ENCODE measurements at regions not wholly inside any gene's neighbourhood (a gene's known extent, or its start where the extent isn't known, plus 50 kb on each side); places are given as distances from the start of the nearest gene placed in this dataset.
A peak's percentile ranks its signal among the peaks of the same experiment; 100 is the strongest.
"Not testable (repeated sequence)": the region's sequence is repeated elsewhere in the genome, so short reads cannot be mapped to it uniquely, and the experiment has no call there.

GRCh38 chrX:1109580-1110119 lies 102.8 kb downstream of the CRLF2 start:
- Histone ChIP-seq H3K9me3 (no peaks in the 10 kb centered on the region), H3K4me1 (no peaks in the 10 kb centered on the region), H3K4me3 (no peak overlapping the region), H3K27me3 (no peaks in the 10 kb centered on the region), H3K27ac (no peak overlapping the region), H3K36me3 (no peaks in the 10 kb centered on the region)
- DNase-seq: no peak
- ATAC-seq: no peak
- TF ChIP-seq POLR2A (IDR thresholded peaks at IDR 0.05): no peak
- intact Hi-C loops (cut with DNase I): no loop called here
- WGBS (ENCODE audit: insufficient coverage, low coverage, low lambda C conversion rate, missing lambda C conversion rate): 79% methylated on average over 4 of the region's 5 CpGs

DNA sequence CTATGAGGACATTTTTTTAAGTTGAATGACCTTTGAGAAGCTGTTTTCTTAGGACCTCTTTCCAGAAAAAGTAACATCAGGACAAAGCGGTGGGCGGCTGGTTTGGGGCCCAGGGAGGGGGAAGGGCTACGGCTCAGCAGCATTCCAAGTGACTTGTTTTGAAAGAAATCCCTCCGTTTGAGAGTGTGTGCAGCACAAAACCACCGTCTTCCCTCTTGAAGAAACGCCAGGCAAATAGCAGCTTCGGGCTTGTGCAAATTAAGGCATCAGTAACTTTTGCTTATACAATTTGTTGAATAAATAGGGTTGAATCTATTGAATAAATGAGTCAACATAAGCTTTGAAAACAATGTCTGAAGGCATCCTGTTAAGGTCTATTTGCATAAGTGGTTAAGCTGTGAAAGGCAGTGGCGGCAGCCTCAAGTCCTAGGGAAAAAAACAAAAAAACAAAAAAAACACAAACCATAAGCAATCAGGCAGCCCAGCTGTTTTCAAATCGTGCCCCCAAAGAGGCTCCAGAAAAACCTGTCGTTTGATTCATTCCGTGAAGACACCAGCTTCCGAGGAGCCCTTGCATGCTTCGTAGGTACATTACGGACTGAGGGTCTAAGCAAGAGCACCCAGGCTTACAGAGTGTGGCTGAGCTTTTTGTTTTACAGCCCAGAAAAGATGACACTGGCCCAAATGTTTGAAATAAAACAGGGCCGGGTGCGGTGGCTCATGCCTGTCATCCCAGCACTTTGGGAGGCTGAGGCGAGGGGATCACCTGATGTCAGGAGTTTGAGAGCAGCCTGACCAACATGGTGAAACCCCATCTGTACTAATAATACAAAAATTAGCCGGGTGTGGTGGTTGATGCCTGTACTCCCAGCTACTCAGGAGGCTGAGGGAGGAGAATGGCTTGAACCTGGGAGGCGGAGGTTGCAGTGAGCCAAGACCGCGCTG lies 103.7 kb downstream of the CRLF2 start:
- WGBS (ENCODE audit: insufficient coverage, low coverage, low lambda C conversion rate, missing lambda C conversion rate): 16% methylated on average over 21 of the region's 21 CpGs
- no peaks in the 10 kb centered on the region for H3K36me3 ChIP-seq
- DNase-seq (no peak), ATAC-seq (no peak)
- H3K9me3 ChIP-seq: no peaks in the 10 kb centered on the region
- TF ChIP-seq, protein P1, sequence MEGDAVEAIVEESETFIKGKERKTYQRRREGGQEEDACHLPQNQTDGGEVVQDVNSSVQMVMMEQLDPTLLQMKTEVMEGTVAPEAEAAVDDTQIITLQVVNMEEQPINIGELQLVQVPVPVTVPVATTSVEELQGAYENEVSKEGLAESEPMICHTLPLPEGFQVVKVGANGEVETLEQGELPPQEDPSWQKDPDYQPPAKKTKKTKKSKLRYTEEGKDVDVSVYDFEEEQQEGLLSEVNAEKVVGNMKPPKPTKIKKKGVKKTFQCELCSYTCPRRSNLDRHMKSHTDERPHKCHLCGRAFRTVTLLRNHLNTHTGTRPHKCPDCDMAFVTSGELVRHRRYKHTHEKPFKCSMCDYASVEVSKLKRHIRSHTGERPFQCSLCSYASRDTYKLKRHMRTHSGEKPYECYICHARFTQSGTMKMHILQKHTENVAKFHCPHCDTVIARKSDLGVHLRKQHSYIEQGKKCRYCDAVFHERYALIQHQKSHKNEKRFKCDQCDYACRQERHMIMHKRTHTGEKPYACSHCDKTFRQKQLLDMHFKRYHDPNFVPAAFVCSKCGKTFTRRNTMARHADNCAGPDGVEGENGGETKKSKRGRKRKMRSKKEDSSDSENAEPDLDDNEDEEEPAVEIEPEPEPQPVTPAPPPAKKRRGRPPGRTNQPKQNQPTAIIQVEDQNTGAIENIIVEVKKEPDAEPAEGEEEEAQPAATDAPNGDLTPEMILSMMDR (IDR thresholded peaks at IDR 0.05): no peak
- no peak for TF ChIP-seq POLR2A (IDR thresholded peaks at IDR 0.05)
- no peaks in the 10 kb centered on the region for H3K4me1 ChIP-seq
- intact Hi-C loops (cut with DNase I): no loop called here
- H3K4me3 ChIP-seq: no peak overlapping the region
- H3K27me3 ChIP-seq: no peaks in the 10 kb centered on the region
- no peak overlapping the region for H3K27ac ChIP-seq

GRCh38 chrX:1106478-1107210 lies 105.8 kb downstream of the CRLF2 start:
- H3K36me3 ChIP-seq: no peaks in the 10 kb centered on the region
- DNase-seq: no peak
- H3K4me1 ChIP-seq: no peaks in the 10 kb centered on the region
- H3K9me3 ChIP-seq: no peaks in the 10 kb centered on the region
- 12% methylated on average over 7 of the region's 8 CpGs for WGBS (ENCODE audit: insufficient coverage, low coverage, low lambda C conversion rate, missing lambda C conversion rate)
- ATAC-seq: no peak
- no peaks in the 10 kb centered on the region for H3K27me3 ChIP-seq
- intact Hi-C loops (cut with DNase I): no loop called here
- H3K4me3 ChIP-seq: no peak overlapping the region
- no peak overlapping the region for H3K27ac ChIP-seq
- TF ChIP-seq, protein P1 (IDR thresholded peaks at IDR 0.05): no peak
- TF ChIP-seq POLR2A (IDR thresholded peaks at IDR 0.05): no peak

GRCh38 chrX:1105671-1106419 lies 106.6 kb downstream of the CRLF2 start:
- DNase-seq (no peak), ATAC-seq (peak in 1 of 4 donors; percentile 11)
- no peak for TF ChIP-seq POLR2A (IDR thresholded peaks at IDR 0.05)
- TF ChIP-seq, protein P1 (IDR thresholded peaks at IDR 0.05): no peak
- no peak overlapping the region for H3K4me3 ChIP-seq
- H3K4me1 ChIP-seq: no peaks in the 10 kb centered on the region
- intact Hi-C loops (cut with DNase I): no loop called here
- no peaks in the 10 kb centered on the region for H3K36me3 ChIP-seq
- no peak overlapping the region for H3K27ac ChIP-seq
- H3K9me3 ChIP-seq: no peaks in the 10 kb centered on the region
- H3K27me3 ChIP-seq: no peaks in the 10 kb centered on the region
- WGBS (ENCODE audit: insufficient coverage, low coverage, low lambda C conversion rate, missing lambda C conversion rate): 12% methylated on average over 11 of the region's 14 CpGs

DNA sequence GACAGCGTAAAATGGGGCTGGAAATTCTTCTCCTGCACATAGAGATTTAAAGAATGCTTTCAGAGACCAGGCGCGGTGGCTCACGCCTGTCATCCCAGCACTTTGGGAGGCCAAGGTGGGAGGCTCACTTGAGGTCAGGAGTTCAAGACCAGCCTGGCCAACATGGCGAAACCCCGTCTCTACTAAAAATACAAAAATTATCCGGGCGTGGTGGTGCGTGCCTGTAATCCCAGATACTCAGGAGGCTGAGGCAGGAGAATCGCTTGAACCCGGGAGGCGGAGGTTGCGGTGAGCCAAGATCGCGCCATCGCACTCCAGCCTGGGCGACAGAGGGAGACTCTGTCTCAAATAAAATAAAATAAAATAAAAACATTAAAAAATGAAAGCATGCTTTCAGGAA lies 107.4 kb downstream of the CRLF2 start:
- whole genome bisulfite sequencing (ENCODE audit: insufficient coverage, low coverage, low lambda C conversion rate, missing lambda C conversion rate): 95% methylated on average over 17 of the region's 17 CpGs
- ATAC-seq; intact Hi-C loops (cut with DNase I): not testable (repeated sequence)

More for the DNA sequence above, 107.4 kb downstream of the CRLF2 start:
- H3K27me3 ChIP-seq, H3K4me3 ChIP-seq, H3K9me3 ChIP-seq, DNase-seq, H3K36me3 ChIP-seq, H3K27ac ChIP-seq, H3K4me1 ChIP-seq: not testable (repeated sequence)
